ENCODE measurements at regions not wholly inside any gene's neighbourhood (a gene's known extent, or its start where the extent isn't known, plus 50 kb on each side); places are given as distances from the start of the nearest gene placed in this dataset.

DNA sequence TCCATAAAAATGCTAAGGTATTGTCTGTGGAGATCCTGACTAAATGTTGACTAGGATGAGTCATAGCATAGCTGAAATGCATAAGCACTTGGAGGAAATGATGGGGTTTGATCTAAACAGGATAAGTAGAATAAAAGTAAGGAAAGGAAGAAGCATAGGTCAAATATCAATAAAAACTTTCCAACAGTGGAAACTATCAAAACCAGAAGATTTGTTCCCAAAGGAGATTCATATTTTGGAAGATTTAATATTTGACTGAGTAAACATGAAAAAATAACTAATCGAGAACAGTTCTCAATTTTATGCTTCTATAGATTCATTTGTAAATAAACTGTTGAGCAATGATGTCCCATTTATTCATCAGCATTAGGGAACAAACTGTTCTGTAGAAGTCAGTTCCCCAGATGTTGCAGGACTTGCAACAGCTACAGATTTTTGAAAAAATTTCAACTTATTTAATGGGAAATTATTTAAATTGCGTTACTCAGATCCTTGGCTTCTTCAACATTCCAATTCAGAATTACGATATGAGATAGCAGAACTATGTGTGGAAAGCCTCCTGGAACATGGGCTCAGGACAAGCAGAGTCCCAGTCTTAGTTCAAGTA lies 133.7 kb upstream of the TBX18 start:
- TF ChIP-seq, protein P1, sequence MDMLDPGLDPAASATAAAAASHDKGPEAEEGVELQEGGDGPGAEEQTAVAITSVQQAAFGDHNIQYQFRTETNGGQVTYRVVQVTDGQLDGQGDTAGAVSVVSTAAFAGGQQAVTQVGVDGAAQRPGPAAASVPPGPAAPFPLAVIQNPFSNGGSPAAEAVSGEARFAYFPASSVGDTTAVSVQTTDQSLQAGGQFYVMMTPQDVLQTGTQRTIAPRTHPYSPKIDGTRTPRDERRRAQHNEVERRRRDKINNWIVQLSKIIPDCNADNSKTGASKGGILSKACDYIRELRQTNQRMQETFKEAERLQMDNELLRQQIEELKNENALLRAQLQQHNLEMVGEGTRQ (IDR thresholded peaks at IDR 0.05; ENCODE audit: low read depth, low read length), result no peak
- TF ChIP-seq, protein P2, sequence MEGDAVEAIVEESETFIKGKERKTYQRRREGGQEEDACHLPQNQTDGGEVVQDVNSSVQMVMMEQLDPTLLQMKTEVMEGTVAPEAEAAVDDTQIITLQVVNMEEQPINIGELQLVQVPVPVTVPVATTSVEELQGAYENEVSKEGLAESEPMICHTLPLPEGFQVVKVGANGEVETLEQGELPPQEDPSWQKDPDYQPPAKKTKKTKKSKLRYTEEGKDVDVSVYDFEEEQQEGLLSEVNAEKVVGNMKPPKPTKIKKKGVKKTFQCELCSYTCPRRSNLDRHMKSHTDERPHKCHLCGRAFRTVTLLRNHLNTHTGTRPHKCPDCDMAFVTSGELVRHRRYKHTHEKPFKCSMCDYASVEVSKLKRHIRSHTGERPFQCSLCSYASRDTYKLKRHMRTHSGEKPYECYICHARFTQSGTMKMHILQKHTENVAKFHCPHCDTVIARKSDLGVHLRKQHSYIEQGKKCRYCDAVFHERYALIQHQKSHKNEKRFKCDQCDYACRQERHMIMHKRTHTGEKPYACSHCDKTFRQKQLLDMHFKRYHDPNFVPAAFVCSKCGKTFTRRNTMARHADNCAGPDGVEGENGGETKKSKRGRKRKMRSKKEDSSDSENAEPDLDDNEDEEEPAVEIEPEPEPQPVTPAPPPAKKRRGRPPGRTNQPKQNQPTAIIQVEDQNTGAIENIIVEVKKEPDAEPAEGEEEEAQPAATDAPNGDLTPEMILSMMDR (conservative IDR thresholded peaks at IDR 0.05; ENCODE audit: low read depth, low read length), result no peak
- no peak for TF ChIP-seq FOS (IDR thresholded peaks at IDR 0.05; ENCODE audit: low read depth, low read length)
- no peak for TF ChIP-seq RAD21 (IDR thresholded peaks at IDR 0.05; ENCODE audit: low read length)

All from IMR-90 (cell line).